HG02870 (cell line): ENCODE measurements at regions not wholly inside any gene's neighbourhood (a gene's known extent, or its start where the extent isn't known, plus 50 kb on each side); places are given as distances from the start of the nearest gene placed in this dataset.
"Not testable (repeated sequence)": the region's sequence is repeated elsewhere in the genome, so short reads cannot be mapped to it uniquely, and the experiment has no call there.

Source experiments
- ATAC-seq: cut with Tn5 transposase; IDR thresholded peaks from one replicate; pipeline ENCODE4 v1.9.1; 2021; ENCODE audit warnings: mild to moderate bottlenecking, moderate library complexity; ENCODE audit not compliant: unreplicated experiment

- no peak for ATAC-seq
These were observed 73.7 kb downstream of the GEMIN8 start for GRCh38 chrX:13955975-13956374.

GRCh38 chrX:13955095-13955647 is 74.5 kb downstream of the GEMIN8 start:
- no peak for ATAC-seq

GRCh38 chrX:13952581-13952980 is 77.1 kb downstream of the GEMIN8 start:
- ATAC-seq: no peak

- not testable (repeated sequence) for ATAC-seq
These were observed 83.5 kb downstream of the GEMIN8 start for GRCh38 chrX:13946223-13946622.

- not testable (repeated sequence) for ATAC-seq
These were observed 83.9 kb downstream of the GEMIN8 start for GRCh38 chrX:13945787-13946186.

GRCh38 chrX:13940671-13941070 is 89.0 kb downstream of the GEMIN8 start:
- no peak for ATAC-seq

GRCh38 chrX:13939741-13940597 is 89.7 kb downstream of the GEMIN8 start:
- no peak for ATAC-seq

- no peak for ATAC-seq
These were observed 90.7 kb downstream of the GEMIN8 start for GRCh38 chrX:13938829-13939530.

GRCh38 chrX:13938051-13938828 is 91.5 kb downstream of the GEMIN8 start:
- no peak for ATAC-seq

GRCh38 chrX:13937370-13938050 is 92.2 kb downstream of the GEMIN8 start:
- ATAC-seq: no peak

GRCh38 chrX:13936521-13937225 is 93.0 kb downstream of the GEMIN8 start:
- no peak for ATAC-seq

- no peak for ATAC-seq
These were observed 95.0 kb downstream of the GEMIN8 start for GRCh38 chrX:13934731-13935130.

- no peak for ATAC-seq
These were observed 95.8 kb downstream of the GEMIN8 start for GRCh38 chrX:13933851-13934250.

GRCh38 chrX:13933352-13933751 is 96.3 kb downstream of the GEMIN8 start:
- ATAC-seq: no peak

GRCh38 chrX:13932416-13932815 is 97.3 kb downstream of the GEMIN8 start:
- no peak for ATAC-seq

- no peak for ATAC-seq
These were observed 102.5 kb downstream of the GEMIN8 start for GRCh38 chrX:13927175-13927574.

GRCh38 chrX:13923845-13924244 is 105.8 kb downstream of the GEMIN8 start:
- no peak for ATAC-seq

- ATAC-seq: no peak
These were observed 106.4 kb upstream of the GPM6B start for GRCh38 chrX:13923289-13923688.

GRCh38 chrX:13917507-13917906 is 100.6 kb upstream of the GPM6B start:
- no peak for ATAC-seq

GRCh38 chrX:13911586-13911985 is 94.7 kb upstream of the GPM6B start:
- no peak for ATAC-seq
